Epithelial cell of esophagus (primary cell): ENCODE measurements at regions not wholly inside any gene's neighbourhood (a gene's known extent, or its start where the extent isn't known, plus 50 kb on each side); places are given as distances from the start of the nearest gene placed in this dataset.

Experiments
- DNase-seq: peaks from one replicate; pipeline ENCODE4 v3.0.0; 2010; ENCODE audit warnings: low read depth
- H3K4me3 ChIP-seq: 2 replicates; pipeline ENCODE4 v1.5.1; 2011; ENCODE audit warnings: mild to moderate bottlenecking, low read length, control low read depth
- TF ChIP-seq, protein P1 (sequence below): IDR thresholded peaks from 2 replicates; pipeline ENCODE4 v1.5.1; 2011; ENCODE audit warnings: low read depth, mild to moderate bottlenecking, low read length, control low read depth, inconsistent platforms; ENCODE audit not compliant: insufficient read depth; ENCODE audit errors: missing control alignments

DNA sequence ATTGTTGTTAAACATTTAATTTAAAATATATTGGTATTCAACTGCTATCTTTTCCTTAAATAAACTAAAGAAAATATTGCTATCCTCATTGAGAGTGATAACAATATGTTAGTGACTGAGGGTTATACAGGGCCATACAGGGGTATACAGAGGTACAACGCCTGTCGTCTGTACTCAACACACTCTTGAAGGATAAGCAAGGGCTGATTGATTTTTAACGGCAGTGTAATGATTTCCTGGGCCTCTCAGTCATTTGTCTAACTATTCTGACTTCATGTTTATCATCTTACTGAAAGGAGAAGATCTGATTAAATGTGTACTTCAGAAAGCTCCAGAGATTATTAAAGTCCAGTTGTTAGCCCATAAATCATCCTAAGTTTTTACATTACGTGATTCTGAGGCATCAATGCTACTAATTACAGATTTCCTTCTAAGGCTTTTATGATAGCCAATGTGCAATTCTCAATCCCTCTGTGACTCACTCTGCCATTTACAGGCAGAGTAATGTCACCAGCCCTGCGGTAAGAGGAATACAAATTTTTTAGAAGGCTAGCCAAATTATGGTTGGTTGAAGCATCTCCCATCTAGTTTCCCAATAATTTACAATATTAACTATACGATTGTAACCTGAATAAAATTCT, 893.0 kb upstream of the CHAC2 start:
- TF ChIP-seq, protein P1, sequence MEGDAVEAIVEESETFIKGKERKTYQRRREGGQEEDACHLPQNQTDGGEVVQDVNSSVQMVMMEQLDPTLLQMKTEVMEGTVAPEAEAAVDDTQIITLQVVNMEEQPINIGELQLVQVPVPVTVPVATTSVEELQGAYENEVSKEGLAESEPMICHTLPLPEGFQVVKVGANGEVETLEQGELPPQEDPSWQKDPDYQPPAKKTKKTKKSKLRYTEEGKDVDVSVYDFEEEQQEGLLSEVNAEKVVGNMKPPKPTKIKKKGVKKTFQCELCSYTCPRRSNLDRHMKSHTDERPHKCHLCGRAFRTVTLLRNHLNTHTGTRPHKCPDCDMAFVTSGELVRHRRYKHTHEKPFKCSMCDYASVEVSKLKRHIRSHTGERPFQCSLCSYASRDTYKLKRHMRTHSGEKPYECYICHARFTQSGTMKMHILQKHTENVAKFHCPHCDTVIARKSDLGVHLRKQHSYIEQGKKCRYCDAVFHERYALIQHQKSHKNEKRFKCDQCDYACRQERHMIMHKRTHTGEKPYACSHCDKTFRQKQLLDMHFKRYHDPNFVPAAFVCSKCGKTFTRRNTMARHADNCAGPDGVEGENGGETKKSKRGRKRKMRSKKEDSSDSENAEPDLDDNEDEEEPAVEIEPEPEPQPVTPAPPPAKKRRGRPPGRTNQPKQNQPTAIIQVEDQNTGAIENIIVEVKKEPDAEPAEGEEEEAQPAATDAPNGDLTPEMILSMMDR, result no peak
- H3K4me3 ChIP-seq, result no peak overlapping the region
- DNase-seq, result no peak

DNA sequence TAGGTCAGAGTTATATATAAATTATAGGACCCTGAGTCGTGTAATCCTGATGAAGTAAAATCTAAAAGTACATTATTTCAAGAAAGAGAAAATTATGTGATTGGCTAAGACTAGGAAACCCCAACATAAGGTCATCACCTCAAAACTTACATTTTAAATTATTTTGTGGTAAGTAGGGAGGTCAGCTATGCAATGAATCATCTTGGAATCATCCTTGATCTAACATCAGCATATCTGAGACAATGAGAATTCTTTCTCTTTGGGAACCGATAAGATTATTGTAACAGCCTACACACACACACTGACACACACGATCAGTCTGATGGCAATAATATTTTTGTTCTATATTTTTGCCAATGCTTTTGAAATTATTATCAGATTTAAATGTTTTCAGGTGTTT, 904.8 kb upstream of the CHAC2 start:
- peak; percentile 12 for DNase-seq
- H3K4me3 ChIP-seq, result no peak overlapping the region
- TF ChIP-seq, protein P1, result no peak

GRCh38 chr2:52861596-52861995, 906.0 kb upstream of the CHAC2 start:
- H3K4me3 ChIP-seq, result no peak overlapping the region
- TF ChIP-seq, protein P1, result no peak
- DNase-seq, result no peak

- no peak overlapping the region for H3K4me3 ChIP-seq
- DNase-seq, result no peak
- TF ChIP-seq, protein P1, result no peak
Measured at GRCh38 chr2:52859065-52859464, 908.5 kb upstream of the CHAC2 start.

- H3K4me3 ChIP-seq, result no peak overlapping the region
- TF ChIP-seq, protein P1, result no peak
- DNase-seq, result peak; percentile 3
Measured at GRCh38 chr2:52857722-52858121, 909.9 kb upstream of the CHAC2 start.

DNA sequence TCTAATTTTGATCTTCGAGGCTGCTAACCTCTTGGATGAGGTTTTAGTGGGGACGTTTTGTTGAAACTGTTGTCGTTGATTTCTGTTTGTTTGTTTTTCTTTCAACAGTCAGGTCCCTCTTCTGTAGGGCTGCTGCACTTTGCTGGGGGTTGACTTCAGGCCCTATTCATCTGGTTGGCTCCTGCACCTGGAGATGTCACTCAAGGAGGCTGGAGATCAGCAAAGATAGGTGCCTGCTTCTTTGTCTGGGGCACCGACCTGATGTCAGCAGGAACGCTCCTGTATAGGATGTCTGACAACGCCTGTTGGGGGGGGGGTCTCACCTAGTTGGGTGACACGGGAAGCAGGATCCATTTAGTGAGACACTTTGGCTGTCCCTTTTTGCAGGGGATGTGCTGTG, 915.6 kb upstream of the CHAC2 start:
- H3K4me3 ChIP-seq, result no peak overlapping the region
- TF ChIP-seq, protein P1, result no peak
- DNase-seq, result no peak
